Left hindlimb (tissue), 1 donor: ENCODE measurements at regions not wholly inside any gene's neighbourhood (a gene's known extent, or its start where the extent isn't known, plus 50 kb on each side); places are given as distances from the start of the nearest gene placed in this dataset.
"Not testable (repeated sequence)": the region's sequence is repeated elsewhere in the genome, so short reads cannot be mapped to it uniquely, and the experiment has no call there.

Source experiments
- DNase-seq: peaks from one replicate; pipeline ENCODE4 v3.0.0-alpha.2; 2018

DNA sequence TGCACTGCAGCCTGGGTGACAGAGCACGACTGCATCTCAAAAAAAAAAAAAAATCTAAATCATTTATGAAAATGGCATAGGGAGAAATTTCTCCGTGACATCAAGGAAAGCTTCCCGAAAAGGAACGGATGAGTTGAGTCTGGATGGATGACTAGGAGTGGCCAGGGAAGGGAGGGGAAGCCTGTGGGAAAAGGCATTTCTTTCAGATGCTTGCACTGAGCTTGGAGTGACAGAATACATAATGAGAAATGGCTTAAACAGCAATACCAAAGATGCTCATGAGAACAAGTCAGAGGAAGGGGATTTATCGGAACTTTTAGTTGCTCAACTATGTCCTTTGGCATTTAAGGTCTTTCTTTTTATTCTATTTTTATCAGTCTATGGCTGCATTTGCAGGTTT, 1369.2 kb upstream of the TMEM132C start:
- DNase-seq = no peak

GRCh38 chr12:126898562-126898961, 1368.4 kb upstream of the TMEM132C start:
- no peak for DNase-seq

- no peak for DNase-seq
Measured at GRCh38 chr12:126899926-126900792, 1366.8 kb upstream of the TMEM132C start.

- no peak for DNase-seq
Measured at GRCh38 chr12:126903027-126903876, 1363.7 kb upstream of the TMEM132C start.

- DNase-seq = no peak
Measured at GRCh38 chr12:126905752-126906151, 1361.2 kb upstream of the TMEM132C start.

- no peak for DNase-seq
Measured at GRCh38 chr12:126907900-126908764, 1358.8 kb upstream of the TMEM132C start.

- DNase-seq = no peak
Measured at GRCh38 chr12:126908765-126909142, 1358.2 kb upstream of the TMEM132C start.

- DNase-seq = no peak
Measured at GRCh38 chr12:126910570-126910969, 1356.4 kb upstream of the TMEM132C start.

- no peak for DNase-seq
Measured at GRCh38 chr12:126912111-126912510, 1354.9 kb upstream of the TMEM132C start.

DNA sequence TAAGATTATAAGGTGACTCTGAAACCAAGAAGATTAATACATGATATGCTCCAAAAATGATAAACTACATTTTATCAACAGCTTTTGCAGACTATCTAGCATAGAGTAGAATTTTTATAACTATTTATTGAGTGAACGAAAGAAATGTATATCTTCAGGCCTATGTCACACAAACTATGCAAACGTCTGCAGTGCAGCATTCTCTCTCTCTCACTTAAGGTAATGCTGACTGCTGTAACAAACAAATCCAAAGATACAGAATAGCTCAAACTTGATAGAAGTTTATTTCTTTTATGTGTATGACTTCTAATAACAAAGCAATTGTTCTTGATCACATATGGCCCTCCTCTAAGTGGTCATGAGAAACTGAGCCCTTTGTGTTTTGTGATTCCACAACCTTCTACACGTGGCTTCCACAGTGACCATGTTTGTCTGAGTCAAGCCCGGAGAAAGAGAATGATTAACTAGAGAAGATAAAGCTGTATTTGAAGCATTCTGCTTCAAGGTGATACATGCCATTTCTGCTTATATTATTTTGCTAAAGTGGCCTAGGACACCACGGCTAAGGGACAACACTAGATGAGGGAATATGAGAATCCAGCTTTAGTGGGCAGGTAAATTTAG, 1352.7 kb upstream of the TMEM132C start:
- DNase-seq = no peak

DNA sequence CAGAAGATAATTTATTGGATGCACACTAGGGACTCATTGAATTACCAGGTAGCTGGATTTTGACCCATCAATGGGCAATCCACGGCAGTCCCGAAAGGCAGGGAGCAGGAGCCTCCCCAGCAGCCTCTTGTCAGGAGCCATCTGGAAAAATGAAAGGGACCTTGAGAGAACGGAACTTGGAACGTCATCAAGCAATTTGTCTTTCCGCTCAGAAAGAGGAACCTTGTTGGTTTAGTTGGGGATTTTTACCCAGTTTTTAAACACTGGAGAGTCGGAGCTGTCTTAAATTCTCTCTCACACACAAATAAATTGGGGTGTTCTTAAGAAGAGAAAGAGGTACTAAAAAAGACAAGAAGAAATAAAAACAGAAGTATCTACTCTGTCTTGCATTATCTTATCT, 1351.7 kb upstream of the TMEM132C start:
- DNase-seq = no peak

- DNase-seq = no peak
Measured at GRCh38 chr12:126926023-126926594, 1340.9 kb upstream of the TMEM132C start.

DNA sequence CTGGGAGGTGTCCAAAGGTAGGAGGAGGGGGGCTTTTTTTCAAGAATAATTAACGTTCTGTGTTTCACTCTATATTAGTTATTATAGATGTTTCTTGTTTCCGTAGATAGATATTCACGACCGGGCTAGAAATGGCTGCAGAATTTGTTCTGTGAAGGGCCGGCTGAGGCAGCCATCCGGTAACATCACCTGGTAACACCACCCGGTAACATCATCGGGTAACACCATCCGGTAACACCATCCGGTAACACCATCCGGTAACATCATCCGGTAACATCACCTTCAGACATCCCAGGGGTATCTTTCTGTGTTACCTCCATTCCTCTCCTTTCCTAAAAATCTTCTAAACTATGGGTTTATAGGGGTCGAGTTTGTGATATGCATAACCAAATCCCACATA, 1336.7 kb upstream of the TMEM132C start:
- DNase-seq = no peak

- DNase-seq = no peak
Measured at GRCh38 chr12:126932156-126932555, 1334.8 kb upstream of the TMEM132C start.

DNA sequence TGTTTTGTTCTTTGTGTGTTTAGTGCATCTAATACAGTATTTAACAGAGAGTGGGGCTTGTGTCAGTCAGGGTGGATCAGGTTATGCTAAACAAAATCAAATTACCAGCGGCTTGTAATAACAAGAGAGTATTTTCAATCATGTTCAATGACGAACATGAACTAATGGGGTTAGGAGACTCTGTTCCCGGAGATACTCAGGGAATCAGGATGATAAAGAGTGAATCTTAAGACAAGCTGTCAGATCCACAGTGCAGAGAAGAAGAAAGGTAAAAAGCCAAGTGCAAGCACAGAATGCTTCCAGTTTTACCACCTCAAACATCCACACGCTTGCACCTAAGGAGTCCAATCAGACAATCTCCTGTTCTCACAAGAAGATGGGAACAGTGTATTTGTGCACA, 1331.5 kb upstream of the TMEM132C start:
- no peak for DNase-seq

DNA sequence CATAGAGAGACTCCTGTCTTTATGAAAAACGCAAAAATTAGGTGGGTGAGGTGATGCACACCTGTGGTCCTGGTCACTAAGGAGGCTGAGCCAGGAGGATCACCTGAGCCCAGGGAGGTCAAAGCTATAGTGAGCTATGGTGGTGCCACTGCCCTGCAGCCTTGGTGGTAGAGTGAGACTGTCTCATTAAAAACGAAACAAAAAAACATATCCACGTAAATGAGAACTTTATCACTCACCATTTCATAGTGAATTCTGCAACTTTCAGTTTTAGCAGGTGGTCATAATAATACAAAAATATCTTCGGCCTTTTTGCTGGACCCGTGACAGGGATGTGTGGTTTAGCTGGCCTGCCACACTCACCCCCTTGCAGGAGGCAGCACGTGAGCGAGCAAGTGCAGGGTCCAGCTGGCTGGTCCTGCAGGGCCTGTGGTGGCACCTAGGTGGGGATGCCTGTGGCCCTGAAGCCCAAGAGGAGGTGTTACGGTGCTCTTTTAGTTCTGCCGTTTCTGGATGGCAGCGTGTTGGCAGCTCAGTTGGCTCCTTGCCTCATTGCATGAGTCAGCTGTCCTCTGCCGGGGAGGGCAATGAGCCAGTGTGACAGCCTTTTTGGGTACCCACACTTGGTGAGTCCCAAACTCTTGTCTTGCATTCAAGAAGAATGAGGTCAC, 1330.7 kb upstream of the TMEM132C start:
- DNase-seq = no peak

DNA sequence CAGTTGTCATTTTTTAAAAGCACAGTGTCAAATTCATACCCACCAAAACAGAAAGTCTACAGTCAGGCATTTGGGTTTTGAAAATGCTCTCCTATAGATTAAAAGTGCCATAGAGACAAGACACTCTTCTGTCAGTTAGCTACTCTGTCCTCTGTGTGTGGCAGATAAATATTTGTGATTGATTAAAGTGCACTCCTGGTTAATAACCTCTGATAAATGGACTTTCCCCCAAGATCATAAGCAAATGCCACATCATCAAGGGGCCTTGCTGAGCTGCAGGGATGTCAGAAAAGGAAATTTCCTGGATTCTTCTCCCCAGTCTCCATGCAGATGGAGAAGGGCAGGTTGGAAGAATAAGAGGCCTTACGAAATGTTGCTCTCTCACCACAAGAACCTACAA, 1329.5 kb upstream of the TMEM132C start:
- DNase-seq = no peak

- DNase-seq = no peak
Measured at GRCh38 chr12:126944684-126945083, 1322.3 kb upstream of the TMEM132C start.

DNA sequence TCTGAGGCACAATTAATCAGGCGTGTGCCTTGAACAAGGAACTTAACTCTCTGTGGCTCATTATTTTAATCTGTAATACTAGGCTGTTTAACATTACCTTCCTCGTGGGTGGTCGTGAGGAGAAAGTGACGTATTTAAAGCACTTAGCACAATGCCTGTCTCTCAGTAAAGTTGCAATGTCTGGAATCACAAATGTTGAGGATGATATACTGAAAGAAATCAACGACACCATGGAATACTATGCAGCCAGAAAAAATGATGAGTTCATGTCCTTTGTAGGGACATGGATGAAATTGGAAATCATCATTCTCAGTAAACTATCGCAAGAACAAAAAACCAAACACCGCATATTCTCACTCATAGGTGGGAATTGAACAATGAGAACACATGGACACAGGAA, 1320.0 kb upstream of the TMEM132C start:
- DNase-seq = not testable (repeated sequence)

DNA sequence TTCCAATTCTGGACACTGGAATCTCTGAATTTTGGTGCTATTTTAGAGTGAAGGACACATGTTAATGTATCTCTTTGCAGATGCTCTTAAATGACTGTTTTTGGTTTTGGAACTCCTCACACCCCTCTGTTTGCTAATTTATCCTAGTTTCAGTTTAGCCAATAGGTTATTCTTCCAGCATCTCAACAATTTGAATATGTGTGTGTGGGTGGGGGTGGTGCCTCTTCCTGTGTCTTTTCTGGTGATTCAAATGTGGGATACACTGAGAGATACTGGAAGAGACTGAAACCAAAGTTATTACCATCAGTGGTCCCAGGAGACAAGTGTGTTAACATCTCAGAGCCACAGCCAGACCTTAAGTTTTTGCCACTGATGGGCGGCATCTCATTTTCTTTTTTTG, 1317.4 kb upstream of the TMEM132C start:
- DNase-seq = no peak

- no peak for DNase-seq
Measured at GRCh38 chr12:126950266-126950665, 1316.7 kb upstream of the TMEM132C start.
